GM21576 (cell line): ENCODE measurements at regions not wholly inside any gene's neighbourhood (a gene's known extent, or its start where the extent isn't known, plus 50 kb on each side); places are given as distances from the start of the nearest gene placed in this dataset.

Experiments
- ATAC-seq: cut with Tn5 transposase; IDR thresholded peaks from one replicate; pipeline ENCODE4 v1.9.1; 2021; ENCODE audit warnings: mild to moderate bottlenecking, moderate library complexity; ENCODE audit not compliant: unreplicated experiment

DNA sequence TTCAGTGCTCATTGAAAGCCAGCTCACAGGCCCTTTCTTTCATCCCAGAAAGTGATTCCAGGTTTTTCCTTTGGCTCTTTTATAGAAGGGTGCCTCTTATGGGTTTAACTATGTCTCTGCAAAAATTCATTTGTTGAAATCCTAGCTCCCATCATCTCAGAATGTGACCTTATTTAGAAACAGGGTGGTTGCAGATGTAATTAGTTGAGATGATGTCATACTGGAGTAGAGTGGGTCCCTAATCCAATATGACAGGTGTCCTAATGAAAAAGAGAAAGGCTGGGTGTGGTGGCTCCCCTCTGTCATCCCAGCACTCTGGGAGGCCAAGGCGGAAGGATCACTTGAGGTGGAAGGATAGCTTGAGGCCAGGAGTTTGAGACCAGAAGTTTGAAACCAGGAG lies 64.2 kb upstream of the FAM20A start:
- ATAC-seq: no peak

DNA sequence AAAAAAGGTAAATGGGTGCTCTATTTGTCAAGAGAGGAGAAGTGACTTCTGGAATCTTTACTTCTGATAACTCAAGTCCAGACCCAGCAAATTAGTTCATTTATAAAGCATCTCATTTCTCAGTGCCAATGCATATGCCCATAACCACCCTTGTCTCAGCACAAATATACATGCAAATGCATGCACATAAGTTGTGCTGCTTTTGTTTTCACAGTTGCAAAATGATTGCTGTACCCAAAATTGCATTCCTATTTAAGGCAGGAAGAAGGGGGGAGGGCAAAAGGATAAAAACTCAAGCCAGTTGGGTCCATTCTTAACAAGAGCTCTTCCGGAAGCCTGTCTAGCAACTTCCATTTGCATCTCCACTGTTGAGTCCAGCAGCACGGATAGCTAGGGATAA lies 61.3 kb upstream of the FAM20A start:
- no peak for ATAC-seq

DNA sequence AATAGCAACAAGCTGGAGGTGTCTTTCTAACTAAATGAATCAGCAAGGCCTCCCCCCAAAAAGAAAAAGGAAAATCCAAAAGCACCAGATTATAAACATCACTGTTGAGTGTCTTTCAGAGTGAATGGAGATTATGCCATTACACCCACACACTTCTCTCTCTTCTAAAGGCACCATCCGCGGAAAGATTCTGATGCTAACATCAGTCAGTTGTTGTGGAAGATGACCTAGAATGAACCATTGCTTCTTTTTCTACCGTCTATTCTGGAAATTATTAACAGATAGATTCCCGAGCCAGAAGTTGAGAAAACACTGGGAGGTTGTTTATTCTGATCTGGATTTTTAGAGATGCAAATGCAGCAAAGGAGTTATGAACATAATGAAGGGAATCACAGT lies 60.9 kb upstream of the FAM20A start:
- no peak for ATAC-seq

GRCh38 chr17:68661265-68662036 lies 60.3 kb upstream of the FAM20A start:
- ATAC-seq: no peak

DNA sequence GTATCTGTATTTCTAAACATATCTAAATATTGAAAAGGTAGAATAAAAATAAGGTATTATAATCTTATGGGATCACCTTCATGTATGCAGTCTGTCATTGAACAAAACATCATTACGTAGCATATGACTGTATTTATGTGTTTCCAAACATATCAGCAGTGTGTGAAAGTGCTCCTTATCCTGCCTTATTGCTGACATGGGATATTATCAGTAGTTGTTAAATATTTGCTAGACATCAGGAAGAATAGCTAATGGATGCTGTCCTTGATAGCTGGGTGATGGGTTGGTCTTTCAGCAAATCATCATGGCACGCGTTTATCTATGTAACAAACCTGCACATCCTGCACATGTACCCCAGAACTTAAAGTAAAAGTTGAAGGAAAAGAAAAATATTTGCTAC lies 59.1 kb upstream of the FAM20A start:
- no peak for ATAC-seq

GRCh38 chr17:68658999-68659780 lies 58.0 kb upstream of the FAM20A start:
- ATAC-seq: no peak

DNA sequence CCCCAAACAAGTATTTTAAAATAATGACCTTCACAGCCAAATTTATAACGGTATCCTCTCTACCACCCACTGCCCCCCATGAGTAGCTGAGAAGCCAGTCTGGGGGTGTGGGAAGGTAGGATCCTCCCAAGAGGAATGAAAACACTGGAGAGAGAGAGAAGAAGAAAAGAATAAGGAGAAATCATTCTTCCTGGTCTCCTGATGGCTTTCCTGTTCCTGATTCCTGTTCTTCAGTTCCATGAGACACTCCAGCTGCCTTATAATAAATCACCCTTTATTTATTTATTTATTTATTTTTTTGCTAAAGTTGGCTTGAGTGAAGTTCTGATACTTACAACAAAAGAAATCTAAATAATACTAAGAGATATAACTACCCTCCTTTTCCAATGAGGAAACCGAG lies 56.4 kb upstream of the FAM20A start:
- ATAC-seq: no peak

GRCh38 chr17:68657166-68657565 lies 56.0 kb upstream of the FAM20A start:
- no peak for ATAC-seq

- ATAC-seq: no peak
Observed at GRCh38 chr17:68656666-68657065, 55.5 kb upstream of the FAM20A start.
